Suprapubic skin (tissue), 4 donors: ENCODE measurements at regions not wholly inside any gene's neighbourhood (a gene's known extent, or its start where the extent isn't known, plus 50 kb on each side); places are given as distances from the start of the nearest gene placed in this dataset.

ENCODE experiments used
- EP300 ChIP-seq: sonication (generic); formaldehyde crosslinking; IDR thresholded peaks from one replicate; pipeline ENCODE4 v1.6.1; 2017; ENCODE audit warnings: antibody characterized with exemption
- POLR2A ChIP-seq, 2 donors: fragments of 450-650 bp; IDR thresholded peaks; one replicate each; pipeline ENCODE4 v1.6.1; 2017; ENCODE audit warnings: antibody characterized with exemption in 2 of 2, mild to moderate bottlenecking in 2 of 2, moderate library complexity in 2 of 2
- POLR2AphosphoS5 ChIP-seq, 3 donors: sonication (generic); formaldehyde crosslinking; IDR thresholded peaks; one replicate each; pipeline ENCODE4 v1.6.1; 2017; ENCODE audit warnings: antibody characterized with exemption in 3 of 3
- TF ChIP-seq, protein P1 (sequence below), 2 donors: fragments of 200-600 bp in 1 of 2; fragments of 450-650 bp in 1 of 2; sonication (generic) in 1 of 2; IDR thresholded peaks; one replicate each; pipeline ENCODE4 v1.5.1; 2016 to 2019; ENCODE audit warnings: antibody characterized with exemption in 2 of 2, mild to moderate bottlenecking in 1 of 2, moderate library complexity in 1 of 2

- TF ChIP-seq, protein P1, sequence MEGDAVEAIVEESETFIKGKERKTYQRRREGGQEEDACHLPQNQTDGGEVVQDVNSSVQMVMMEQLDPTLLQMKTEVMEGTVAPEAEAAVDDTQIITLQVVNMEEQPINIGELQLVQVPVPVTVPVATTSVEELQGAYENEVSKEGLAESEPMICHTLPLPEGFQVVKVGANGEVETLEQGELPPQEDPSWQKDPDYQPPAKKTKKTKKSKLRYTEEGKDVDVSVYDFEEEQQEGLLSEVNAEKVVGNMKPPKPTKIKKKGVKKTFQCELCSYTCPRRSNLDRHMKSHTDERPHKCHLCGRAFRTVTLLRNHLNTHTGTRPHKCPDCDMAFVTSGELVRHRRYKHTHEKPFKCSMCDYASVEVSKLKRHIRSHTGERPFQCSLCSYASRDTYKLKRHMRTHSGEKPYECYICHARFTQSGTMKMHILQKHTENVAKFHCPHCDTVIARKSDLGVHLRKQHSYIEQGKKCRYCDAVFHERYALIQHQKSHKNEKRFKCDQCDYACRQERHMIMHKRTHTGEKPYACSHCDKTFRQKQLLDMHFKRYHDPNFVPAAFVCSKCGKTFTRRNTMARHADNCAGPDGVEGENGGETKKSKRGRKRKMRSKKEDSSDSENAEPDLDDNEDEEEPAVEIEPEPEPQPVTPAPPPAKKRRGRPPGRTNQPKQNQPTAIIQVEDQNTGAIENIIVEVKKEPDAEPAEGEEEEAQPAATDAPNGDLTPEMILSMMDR (IDR thresholded peaks at IDR 0.05): no peak
- TF ChIP-seq POLR2AphosphoS5 (IDR thresholded peaks at IDR 0.05) (no peak), POLR2A (IDR thresholded peaks at IDR 0.05) (no peak), EP300 (no peak)
These were observed 208.4 kb upstream of the RBFOX1 start for GRCh38 chr16:7124242-7124641.
